Testis (tissue), 2 donors: ENCODE measurements at regions not wholly inside any gene's neighbourhood (a gene's known extent, or its start where the extent isn't known, plus 50 kb on each side); places are given as distances from the start of the nearest gene placed in this dataset.

Experiments used
- CTCF ChIP-seq, 3 experiments: fragments of 450-650 bp in 2 of 3; fragments of 200-600 bp in 1 of 3; sonication (generic) in 1 of 3; IDR thresholded peaks; one replicate each; pipeline ENCODE4 v1.5.1; 2016 to 2019; ENCODE audit warnings: antibody characterized with exemption in 3 of 3, mild to moderate bottlenecking in 2 of 3, moderate library complexity in 1 of 3
- POLR2A ChIP-seq: fragments of 450-650 bp; IDR thresholded peaks from one replicate; pipeline ENCODE4 v1.6.1; 2017; ENCODE audit warnings: antibody characterized with exemption, mild to moderate bottlenecking, moderate library complexity

- TF ChIP-seq CTCF (IDR thresholded peaks at IDR 0.05) (no peak), POLR2A (no peak)
These were observed 630.6 kb downstream of the MID1IP1 start for GRCh38 chrX:39431893-39432292.
